ENCODE measurements at regions not wholly inside any gene's neighbourhood (a gene's known extent, or its start where the extent isn't known, plus 50 kb on each side); places are given as distances from the start of the nearest gene placed in this dataset.

DNA sequence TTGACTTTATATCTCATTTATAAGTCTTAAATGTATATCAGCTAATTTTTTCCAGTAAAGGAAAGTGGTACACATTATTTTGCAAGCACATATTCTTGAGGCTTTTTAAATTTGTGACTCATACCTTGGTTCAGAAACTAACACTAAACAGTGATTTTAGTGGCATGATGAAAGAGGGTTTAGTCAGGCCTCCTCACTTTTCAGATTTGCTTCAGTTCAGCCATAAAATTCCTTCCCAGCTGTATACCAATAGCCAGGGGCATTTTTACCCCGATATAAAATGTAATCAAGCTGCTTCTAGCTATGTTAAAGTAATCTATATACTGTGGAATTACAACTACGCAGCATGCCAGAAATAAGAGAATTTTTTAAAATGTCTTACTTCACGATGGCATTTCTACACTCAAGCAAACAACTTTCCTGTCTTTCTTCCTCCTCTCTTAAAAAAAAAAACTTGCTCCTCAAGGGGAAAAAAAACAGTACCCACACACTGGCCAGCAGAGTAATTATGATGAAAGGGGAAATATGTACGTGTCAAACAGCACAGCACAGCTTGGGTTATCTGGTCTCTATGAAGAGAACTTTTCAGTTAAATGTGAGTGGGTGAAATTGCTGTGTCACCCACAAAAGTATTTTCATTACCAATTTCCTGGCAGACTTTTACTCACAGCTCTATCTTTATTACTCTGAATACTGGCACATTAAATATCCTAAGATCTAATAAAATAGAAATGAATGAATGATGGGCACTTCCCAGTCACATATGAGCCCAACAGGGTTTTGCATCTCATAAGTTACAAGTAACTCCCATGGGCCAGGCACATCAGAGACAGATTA lies 244.8 kb upstream of the TENT5A start:
- TF ChIP-seq, protein P1, sequence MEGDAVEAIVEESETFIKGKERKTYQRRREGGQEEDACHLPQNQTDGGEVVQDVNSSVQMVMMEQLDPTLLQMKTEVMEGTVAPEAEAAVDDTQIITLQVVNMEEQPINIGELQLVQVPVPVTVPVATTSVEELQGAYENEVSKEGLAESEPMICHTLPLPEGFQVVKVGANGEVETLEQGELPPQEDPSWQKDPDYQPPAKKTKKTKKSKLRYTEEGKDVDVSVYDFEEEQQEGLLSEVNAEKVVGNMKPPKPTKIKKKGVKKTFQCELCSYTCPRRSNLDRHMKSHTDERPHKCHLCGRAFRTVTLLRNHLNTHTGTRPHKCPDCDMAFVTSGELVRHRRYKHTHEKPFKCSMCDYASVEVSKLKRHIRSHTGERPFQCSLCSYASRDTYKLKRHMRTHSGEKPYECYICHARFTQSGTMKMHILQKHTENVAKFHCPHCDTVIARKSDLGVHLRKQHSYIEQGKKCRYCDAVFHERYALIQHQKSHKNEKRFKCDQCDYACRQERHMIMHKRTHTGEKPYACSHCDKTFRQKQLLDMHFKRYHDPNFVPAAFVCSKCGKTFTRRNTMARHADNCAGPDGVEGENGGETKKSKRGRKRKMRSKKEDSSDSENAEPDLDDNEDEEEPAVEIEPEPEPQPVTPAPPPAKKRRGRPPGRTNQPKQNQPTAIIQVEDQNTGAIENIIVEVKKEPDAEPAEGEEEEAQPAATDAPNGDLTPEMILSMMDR (conservative IDR thresholded peaks at IDR 0.05), result no peak
- H2BK5ac ChIP-seq (ENCODE audit: insufficient read length, low read length), result no peak overlapping the region
- H4K5ac ChIP-seq (ENCODE audit: insufficient read length, low read depth, low read length), result no peak overlapping the region
- no peak overlapping the region for H3T11ph ChIP-seq (ENCODE audit: low read length)
- no peak overlapping the region for H3K56ac ChIP-seq (ENCODE audit: insufficient read length, low read depth, low read length)
- H2AFZ ChIP-seq (ENCODE audit: low read length), result no peak overlapping the region
- H4K8ac ChIP-seq (replicated peaks; ENCODE audit: insufficient read length, low read depth, low read length), result no peak overlapping the region
- no peaks in the 10 kb centered on the region for H3K79me1 ChIP-seq (ENCODE audit: insufficient read depth, low read depth, low read length, poor library complexity, severe bottlenecking)
- H3K27ac Mint-ChIP-seq, result no peak overlapping the region; a peak in 1 of 7 replicates
- H3K4me3 Mint-ChIP-seq, result no peak overlapping the region
- no peak for DNase-seq
- no peak overlapping the region for H3K18ac ChIP-seq (ENCODE audit: insufficient read length, low read depth, low read length)
- no peak overlapping the region; the same call in 1 of the 2 replicates for H3K14ac ChIP-seq (ENCODE audit: insufficient read depth, low read length)
- H3K27me3 ChIP-seq (ENCODE audit: insufficient read depth, low read length), result no peaks in the 10 kb centered on the region
- no peaks in the 10 kb centered on the region for H4K20me1 ChIP-seq (ENCODE audit: control insufficient read depth, insufficient read depth, insufficient read length)
- no peaks in the 10 kb centered on the region for H3K4me1 ChIP-seq (ENCODE audit: insufficient read depth, low read length)
- H3K9ac ChIP-seq (ENCODE audit: extremely low read depth, insufficient read length, low read length), result no peak overlapping the region
- H3K79me2 ChIP-seq (ENCODE audit: insufficient read depth, low read length), result no peaks in the 10 kb centered on the region
- WGBS (ENCODE audit: extremely low coverage, insufficient read length, low lambda C conversion rate), result no CpG with 5 or more reads among the region's 4 CpGs
- H2AK5ac ChIP-seq (ENCODE audit: insufficient read length, low read length), result no peak overlapping the region
- no peak overlapping the region for H3K27ac ChIP-seq (ENCODE audit: insufficient read length, low read depth, low read length)
- no peak overlapping the region for H4K91ac ChIP-seq (ENCODE audit: insufficient read length, low read depth, low read length)
- no peak overlapping the region for H3K4ac ChIP-seq (ENCODE audit: low read depth, low read length)
- H2BK15ac ChIP-seq (ENCODE audit: low read depth, low read length), result no peak overlapping the region
- no peak overlapping the region for H2BK12ac ChIP-seq (ENCODE audit: insufficient read length, low read depth, low read length)
- H3K27me3 Mint-ChIP-seq (ENCODE audit: low read depth), result no peaks in the 10 kb centered on the region
- H3K23ac ChIP-seq (ENCODE audit: insufficient read length, low read depth, low read length), result no peak overlapping the region
- H3K36me3 Mint-ChIP-seq (ENCODE audit: insufficient read depth in 1 of 3, low read depth in 3 of 3), result peaks cover 0 to 6% (median 0%) of the 10 kb centered on the region in 3 experiments; a peak in 3 of 7 replicates
- no peak overlapping the region for H2BK20ac ChIP-seq (ENCODE audit: low read depth, low read length, poor library complexity, severe bottlenecking)
- H3K9me3 ChIP-seq (ENCODE audit: control insufficient read depth, low read depth, low read length), result no peaks in the 10 kb centered on the region
- no peak overlapping the region for H3K4me2 ChIP-seq (ENCODE audit: insufficient read depth, insufficient read length, low read length)
- H2BK120ac ChIP-seq (ENCODE audit: low read depth, low read length, poor library complexity, severe bottlenecking), result no peak overlapping the region
- H3K23me2 ChIP-seq (ENCODE audit: insufficient read length, low read depth, low read length, poor library complexity, severe bottlenecking), result no peaks in the 10 kb centered on the region
- no peaks in the 10 kb centered on the region for H3K9me3 Mint-ChIP-seq
- H3K4me1 Mint-ChIP-seq, result peaks cover 17 to 23% of the 10 kb centered on the region in 2 experiments

All from H9 (cell line).